ENCODE measurements at regions not wholly inside any gene's neighbourhood (a gene's known extent, or its start where the extent isn't known, plus 50 kb on each side); places are given as distances from the start of the nearest gene placed in this dataset.

DNA sequence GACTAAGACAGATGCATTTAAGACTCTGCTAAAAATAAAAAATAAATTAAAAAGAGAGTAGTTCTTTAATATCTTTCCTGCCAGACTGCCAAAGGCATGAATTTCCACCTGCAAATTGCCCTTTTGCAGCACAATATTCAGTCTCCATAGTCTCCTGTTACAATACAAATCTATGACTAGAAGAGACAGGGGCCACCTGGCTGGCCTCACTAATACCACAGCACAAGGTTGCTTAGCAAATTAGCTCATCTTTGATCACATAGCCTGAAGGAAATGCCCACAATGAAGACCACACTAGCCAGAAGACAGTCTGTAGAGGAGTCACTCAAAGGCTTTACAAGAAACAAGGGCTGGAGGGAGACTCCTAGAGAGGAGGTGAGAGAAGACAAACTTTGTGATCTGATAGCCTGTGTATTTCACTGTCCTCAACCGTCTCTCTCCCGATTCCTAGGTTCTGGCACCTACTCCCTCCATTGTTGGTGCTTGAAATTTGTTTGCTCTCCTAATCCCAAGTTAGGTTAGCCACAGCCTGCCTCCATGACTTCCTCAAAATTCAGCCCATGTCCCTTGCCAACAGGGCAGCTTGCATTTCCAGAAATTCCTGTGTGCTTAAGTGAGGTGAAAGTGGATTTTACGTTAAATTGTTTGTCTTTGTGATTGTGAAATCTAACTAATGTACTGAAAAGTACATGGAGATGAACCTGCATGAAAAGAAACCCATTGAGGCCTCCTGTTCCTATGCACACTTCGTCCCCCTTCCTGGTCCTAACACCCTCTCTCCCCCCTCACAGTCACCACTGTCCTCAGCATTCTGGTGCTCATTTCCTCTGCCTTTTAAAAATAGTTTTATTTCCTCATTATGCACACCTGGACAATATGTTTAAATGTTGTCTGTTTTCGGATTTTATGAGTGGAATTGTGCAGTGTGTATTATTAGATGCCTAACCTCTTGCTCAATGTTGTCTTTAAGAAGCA is 88.7 kb upstream of the PLXNC1 start:
- TF ChIP-seq, protein P1, sequence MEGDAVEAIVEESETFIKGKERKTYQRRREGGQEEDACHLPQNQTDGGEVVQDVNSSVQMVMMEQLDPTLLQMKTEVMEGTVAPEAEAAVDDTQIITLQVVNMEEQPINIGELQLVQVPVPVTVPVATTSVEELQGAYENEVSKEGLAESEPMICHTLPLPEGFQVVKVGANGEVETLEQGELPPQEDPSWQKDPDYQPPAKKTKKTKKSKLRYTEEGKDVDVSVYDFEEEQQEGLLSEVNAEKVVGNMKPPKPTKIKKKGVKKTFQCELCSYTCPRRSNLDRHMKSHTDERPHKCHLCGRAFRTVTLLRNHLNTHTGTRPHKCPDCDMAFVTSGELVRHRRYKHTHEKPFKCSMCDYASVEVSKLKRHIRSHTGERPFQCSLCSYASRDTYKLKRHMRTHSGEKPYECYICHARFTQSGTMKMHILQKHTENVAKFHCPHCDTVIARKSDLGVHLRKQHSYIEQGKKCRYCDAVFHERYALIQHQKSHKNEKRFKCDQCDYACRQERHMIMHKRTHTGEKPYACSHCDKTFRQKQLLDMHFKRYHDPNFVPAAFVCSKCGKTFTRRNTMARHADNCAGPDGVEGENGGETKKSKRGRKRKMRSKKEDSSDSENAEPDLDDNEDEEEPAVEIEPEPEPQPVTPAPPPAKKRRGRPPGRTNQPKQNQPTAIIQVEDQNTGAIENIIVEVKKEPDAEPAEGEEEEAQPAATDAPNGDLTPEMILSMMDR (IDR thresholded peaks at IDR 0.05; ENCODE audit: unreplicated experiment): no peak
- Mint-ChIP-seq H3K4me1 (ENCODE audit: low read depth) (peaks cover 3% of the 10 kb centered on the region), H3K27ac (no peak overlapping the region), H3K4me3 (ENCODE audit: low read depth) (no peak overlapping the region), H3K27me3 (peaks cover 3% of the 10 kb centered on the region), H3K36me3 (ENCODE audit: insufficient read depth) (no peaks in the 10 kb centered on the region), H3K9me3 (ENCODE audit: low read depth) (no peaks in the 10 kb centered on the region)
- no peak for DNase-seq (ENCODE audit: low spot score, unreplicated experiment)

DNA sequence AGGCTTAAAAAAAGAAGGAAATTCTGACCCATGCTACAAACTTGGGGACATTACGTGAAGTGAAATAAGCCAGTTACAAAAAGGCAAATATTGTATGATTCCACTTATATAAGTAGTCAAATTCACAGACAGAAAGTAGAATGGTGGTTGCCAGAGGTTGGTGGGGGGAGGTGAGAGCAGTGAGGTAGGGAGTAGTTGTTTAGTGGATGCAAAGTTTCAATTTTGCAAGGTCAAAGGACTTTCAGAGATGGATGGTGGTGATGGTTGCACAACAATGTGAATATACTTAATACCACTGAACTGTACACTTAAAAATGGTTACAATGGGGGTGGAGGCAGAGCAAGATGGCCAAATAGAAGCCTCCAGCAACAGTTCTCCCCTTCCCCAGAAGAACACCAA is 86.2 kb upstream of the PLXNC1 start:
- TF ChIP-seq, protein P1 (IDR thresholded peaks at IDR 0.05; ENCODE audit: unreplicated experiment): no peak
- no peak for DNase-seq (ENCODE audit: low spot score, unreplicated experiment)
- Mint-ChIP-seq H3K4me1 (ENCODE audit: low read depth) (peaks cover 3% of the 10 kb centered on the region), H3K9me3 (ENCODE audit: low read depth) (peaks cover 8% of the 10 kb centered on the region), H3K27ac (no peak overlapping the region), H3K27me3 (peaks cover 3% of the 10 kb centered on the region), H3K4me3 (ENCODE audit: low read depth) (no peak overlapping the region), H3K36me3 (ENCODE audit: insufficient read depth) (no peaks in the 10 kb centered on the region)

DNA sequence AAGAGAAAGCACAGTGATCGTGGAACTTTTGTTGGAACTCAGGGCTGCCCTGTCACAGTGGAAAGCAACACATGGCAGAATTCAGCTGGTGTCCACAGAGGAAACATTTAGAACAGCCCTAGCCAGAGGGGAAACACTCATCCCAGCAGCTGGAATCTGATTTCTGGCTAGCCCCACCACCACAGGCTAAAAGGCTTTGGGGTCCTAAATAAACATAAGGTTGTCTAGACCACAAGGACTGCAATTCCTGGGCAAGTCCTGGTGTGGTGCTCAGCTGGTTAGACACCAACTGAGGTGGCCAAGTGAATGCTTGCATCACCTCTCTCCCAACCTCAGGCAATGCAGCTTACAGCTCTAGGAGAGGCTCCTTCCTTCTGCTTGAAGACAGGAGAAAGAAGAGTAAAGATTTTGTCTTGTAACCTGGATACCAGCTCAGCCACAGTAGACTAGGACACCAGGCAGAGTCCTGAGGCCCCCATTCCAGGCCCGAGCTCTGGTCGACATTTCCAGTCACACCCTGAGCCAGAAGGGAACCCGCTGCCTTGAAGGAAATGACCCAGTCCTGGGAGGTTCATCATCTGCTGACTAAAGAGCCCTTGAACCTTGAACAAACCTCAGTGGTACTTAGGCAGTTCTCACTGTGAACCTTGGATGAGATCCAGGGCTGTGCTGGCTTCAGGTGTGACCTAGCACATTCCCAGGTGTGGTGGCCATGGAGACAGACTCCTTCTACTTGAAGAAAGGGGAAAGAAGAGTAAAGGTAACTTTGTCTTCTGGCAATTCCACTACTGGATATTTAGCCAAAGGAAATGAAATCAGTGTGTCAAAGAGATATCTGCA is 85.4 kb upstream of the PLXNC1 start:
- Mint-ChIP-seq H3K36me3 (ENCODE audit: insufficient read depth) (no peaks in the 10 kb centered on the region), H3K4me1 (ENCODE audit: low read depth) (peaks cover 3% of the 10 kb centered on the region), H3K4me3 (ENCODE audit: low read depth) (no peak overlapping the region), H3K9me3 (ENCODE audit: low read depth) (peaks cover 8% of the 10 kb centered on the region), H3K27me3 (peaks cover 3% of the 10 kb centered on the region), H3K27ac (no peak overlapping the region)
- TF ChIP-seq, protein P1 (IDR thresholded peaks at IDR 0.05; ENCODE audit: unreplicated experiment): no peak
- no peak for DNase-seq (ENCODE audit: low spot score, unreplicated experiment)

DNA sequence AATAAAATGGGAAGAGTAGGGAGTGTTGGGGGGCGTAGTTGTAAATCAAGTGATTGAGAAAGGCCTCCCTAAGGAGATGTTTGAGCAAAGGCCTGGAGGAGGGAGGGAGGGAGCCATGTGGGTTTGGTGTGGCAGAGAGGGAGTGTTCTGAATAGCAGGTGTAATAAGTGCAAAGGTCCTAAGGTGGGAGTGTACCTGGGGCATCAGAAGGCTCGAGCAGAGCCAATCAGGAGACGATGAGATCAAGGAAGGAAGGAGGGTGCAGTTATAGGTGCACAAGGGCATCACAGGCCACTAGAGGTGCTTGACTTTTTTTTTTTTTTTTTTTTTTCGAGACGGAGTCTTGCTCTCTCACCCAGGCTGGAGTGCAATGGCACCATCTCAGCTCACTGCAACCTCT is 77.9 kb upstream of the PLXNC1 start:
- DNase-seq (ENCODE audit: low spot score, unreplicated experiment): no peak
- peaks cover 2% of the 10 kb centered on the region for H3K36me3 Mint-ChIP-seq (ENCODE audit: insufficient read depth)
- H3K27me3 Mint-ChIP-seq: peaks cover 11% of the 10 kb centered on the region
- no peak overlapping the region for H3K4me3 Mint-ChIP-seq (ENCODE audit: low read depth)
- H3K4me1 Mint-ChIP-seq (ENCODE audit: low read depth): no peaks in the 10 kb centered on the region
- no peak overlapping the region for H3K27ac Mint-ChIP-seq
- peaks cover 11% of the 10 kb centered on the region for H3K9me3 Mint-ChIP-seq (ENCODE audit: low read depth)
- TF ChIP-seq, protein P1 (IDR thresholded peaks at IDR 0.05; ENCODE audit: unreplicated experiment): no peak

DNA sequence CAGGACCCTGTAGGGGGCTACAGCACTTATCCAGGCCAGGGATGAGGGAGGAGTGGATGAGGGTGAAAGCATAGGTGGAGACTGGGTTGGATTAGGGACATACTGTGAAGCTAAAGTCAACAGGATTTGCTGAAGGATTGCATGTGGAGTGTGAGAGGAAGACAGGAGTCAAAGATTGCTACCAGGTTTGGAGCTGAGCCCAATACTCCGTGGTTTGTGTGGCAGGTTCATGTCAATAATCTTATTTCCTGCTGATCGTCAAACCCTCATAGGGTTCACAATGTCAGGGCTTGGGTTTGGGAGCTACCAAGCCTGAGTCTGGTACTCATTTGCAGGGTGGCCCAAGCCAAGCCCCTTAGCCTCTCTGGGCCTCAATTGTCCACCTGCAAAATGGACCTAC is 77.1 kb upstream of the PLXNC1 start:
- Mint-ChIP-seq H3K27ac (no peak overlapping the region), H3K36me3 (ENCODE audit: insufficient read depth) (peaks cover 2% of the 10 kb centered on the region), H3K4me1 (ENCODE audit: low read depth) (no peaks in the 10 kb centered on the region), H3K27me3 (peaks cover 15% of the 10 kb centered on the region), H3K9me3 (ENCODE audit: low read depth) (peaks cover 8% of the 10 kb centered on the region), H3K4me3 (ENCODE audit: low read depth) (no peak overlapping the region)
- no peak for DNase-seq (ENCODE audit: low spot score, unreplicated experiment)
- TF ChIP-seq, protein P1 (IDR thresholded peaks at IDR 0.05; ENCODE audit: unreplicated experiment): no peak
